ENCODE measurements at regions not wholly inside any gene's neighbourhood (a gene's known extent, or its start where the extent isn't known, plus 50 kb on each side); places are given as distances from the start of the nearest gene placed in this dataset.

DNA sequence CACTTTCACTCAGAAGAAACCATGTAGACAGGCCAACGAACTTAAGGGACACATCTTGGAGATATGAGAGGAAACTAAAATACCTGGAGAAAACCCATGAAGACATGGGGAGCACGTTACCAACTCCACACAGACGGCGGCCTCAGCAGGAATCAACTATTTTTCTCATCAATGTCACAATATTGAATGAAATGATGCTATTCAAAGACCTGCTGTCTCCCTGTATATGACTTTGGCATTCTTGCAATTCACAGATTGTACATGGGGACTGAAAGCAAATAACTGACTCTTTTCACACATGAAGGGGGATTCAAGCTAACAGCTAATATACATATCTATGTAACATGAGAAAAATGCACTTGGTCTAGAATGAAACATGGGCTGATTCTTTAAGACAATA is 869.0 kb downstream of the NXPH1 start:
- TF ChIP-seq TAF1 (IDR thresholded peaks at IDR 0.05; ENCODE audit: borderline replicate concordance, insufficient read depth, low read length) = no peak
- TF ChIP-seq, protein P1, sequence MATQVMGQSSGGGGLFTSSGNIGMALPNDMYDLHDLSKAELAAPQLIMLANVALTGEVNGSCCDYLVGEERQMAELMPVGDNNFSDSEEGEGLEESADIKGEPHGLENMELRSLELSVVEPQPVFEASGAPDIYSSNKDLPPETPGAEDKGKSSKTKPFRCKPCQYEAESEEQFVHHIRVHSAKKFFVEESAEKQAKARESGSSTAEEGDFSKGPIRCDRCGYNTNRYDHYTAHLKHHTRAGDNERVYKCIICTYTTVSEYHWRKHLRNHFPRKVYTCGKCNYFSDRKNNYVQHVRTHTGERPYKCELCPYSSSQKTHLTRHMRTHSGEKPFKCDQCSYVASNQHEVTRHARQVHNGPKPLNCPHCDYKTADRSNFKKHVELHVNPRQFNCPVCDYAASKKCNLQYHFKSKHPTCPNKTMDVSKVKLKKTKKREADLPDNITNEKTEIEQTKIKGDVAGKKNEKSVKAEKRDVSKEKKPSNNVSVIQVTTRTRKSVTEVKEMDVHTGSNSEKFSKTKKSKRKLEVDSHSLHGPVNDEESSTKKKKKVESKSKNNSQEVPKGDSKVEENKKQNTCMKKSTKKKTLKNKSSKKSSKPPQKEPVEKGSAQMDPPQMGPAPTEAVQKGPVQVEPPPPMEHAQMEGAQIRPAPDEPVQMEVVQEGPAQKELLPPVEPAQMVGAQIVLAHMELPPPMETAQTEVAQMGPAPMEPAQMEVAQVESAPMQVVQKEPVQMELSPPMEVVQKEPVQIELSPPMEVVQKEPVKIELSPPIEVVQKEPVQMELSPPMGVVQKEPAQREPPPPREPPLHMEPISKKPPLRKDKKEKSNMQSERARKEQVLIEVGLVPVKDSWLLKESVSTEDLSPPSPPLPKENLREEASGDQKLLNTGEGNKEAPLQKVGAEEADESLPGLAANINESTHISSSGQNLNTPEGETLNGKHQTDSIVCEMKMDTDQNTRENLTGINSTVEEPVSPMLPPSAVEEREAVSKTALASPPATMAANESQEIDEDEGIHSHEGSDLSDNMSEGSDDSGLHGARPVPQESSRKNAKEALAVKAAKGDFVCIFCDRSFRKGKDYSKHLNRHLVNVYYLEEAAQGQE (IDR thresholded peaks at IDR 0.05; ENCODE audit: insufficient read depth in 1 of 2, low read depth in 2 of 2, low read length in 2 of 2) = no peak
- TF ChIP-seq POLR2AphosphoS5 (IDR thresholded peaks at IDR 0.05; ENCODE audit: low read depth, low read length) = no peak

Measured in PFSK-1 (cell line).